GM21367 (cell line): ENCODE measurements at regions not wholly inside any gene's neighbourhood (a gene's known extent, or its start where the extent isn't known, plus 50 kb on each side); places are given as distances from the start of the nearest gene placed in this dataset.

ENCODE experiments used
- ATAC-seq: cut with Tn5 transposase; IDR thresholded peaks from one replicate; pipeline ENCODE4 v1.9.1; 2021; ENCODE audit not compliant: unreplicated experiment

DNA sequence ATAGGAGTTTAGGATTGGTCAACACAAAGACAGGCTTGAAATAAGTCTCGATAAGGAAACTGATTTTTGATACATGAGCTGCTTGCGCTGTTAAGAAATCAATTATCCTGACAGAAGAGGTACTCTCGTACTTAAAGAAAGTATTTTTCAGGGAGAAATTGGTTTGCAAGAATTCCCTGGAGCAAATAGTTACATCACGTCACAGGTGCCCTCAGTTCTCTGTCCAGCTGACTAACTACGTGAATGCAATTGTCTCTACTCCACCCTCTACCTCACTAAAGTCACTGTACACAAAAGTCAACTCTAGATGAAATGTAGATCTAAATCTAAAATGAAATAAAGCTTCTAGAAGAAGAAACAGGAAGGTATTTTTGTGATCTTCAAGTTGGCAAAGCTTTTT, 130.6 kb upstream of the KCNJ16 start:
- ATAC-seq, result no peak

DNA sequence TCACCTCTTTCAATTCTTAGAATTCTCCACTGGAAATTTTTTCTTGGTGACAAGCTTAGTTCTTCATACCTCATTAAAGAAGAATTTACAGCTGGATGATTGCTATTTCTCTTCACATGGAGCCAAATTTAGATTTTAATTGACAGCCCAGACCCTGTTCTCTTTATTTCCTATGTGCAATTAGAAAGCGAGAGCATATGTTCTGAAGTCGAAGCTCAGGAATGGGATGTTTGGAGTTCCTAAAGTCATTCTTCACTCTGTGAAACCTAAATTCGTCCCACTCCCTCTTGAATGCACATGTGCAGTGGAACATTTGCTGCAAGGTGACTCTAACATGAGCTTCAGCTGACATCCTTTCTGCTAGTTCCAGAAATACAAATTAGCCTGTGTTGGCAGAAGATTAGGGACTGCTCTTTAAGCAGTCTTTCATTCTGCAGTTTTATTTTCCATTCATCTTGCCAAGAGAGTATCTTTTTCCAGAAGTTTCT, 129.3 kb upstream of the KCNJ16 start:
- ATAC-seq, result no peak

DNA sequence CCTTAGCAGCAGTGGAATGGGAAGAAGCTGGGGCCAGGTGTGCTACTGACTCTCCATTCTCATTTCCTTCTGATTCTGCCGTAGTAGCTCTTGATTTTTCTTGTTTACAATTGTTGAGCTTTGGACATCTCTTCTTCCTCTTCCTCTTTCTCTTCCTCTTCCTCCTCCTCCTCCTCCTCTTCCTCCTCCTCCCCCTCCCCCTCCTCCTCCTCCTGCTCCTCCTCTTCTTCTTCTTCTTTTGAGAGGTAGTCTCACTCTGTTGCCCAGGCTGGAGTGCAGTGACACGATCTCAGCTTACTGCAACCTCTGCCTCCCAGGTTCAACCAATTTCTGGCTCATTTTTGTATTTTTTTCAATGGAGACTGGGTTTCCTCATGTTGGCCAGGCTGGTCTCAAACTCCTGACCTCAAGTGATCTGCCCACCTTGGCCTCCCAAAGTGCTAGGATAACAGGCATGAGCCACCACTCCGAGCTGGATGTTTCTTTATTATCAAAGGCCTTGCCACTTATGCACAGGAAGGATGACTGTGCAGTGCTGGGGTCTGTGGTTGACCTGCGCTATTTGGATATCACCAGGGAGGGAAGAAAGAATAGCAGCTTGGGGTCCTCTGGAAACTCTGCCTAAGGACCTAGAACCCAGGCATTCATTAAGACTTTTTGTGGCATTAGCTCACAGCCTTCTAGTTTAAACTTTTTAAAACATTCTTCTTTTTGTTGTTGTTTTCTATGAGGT, 127.8 kb upstream of the KCNJ16 start:
- no peak for ATAC-seq

DNA sequence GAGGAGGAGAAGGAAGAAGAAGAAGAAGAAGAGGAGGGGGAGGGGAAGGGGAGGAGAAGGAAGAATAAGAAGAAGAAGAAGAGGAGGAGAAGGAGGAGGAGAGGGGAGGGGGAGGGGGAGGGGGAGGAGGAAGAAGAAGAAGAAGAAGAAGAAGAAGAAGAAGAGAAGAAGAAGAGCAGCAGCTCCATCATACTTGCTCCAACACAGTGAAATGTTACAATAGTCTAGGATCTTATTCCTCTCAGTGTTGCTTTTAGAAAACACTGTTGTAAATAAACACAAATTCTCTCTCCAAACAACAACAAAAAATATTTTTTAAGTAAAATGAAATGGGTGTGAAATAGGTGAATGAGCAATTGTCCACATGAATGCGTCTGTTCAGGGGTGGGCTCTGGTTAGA, 126.6 kb upstream of the KCNJ16 start:
- ATAC-seq, result no peak

DNA sequence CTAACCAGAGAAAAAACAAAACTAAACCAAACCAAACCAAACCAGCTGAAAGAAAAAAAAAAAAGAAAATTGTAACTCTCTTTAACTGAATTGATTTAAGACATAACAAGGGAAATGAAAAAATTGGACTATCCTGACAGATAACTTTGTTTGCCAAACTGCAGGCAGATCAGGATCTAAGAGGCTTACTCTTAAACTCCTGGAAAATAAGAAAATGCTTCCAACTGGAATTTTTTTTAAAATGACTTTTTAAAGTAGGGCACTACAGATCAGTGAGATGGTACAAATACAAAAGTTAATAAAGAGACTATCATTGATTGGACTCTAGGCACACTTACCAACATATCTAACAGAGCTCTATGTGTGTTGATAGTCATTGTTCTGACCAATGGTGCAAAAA, 125.5 kb upstream of the KCNJ16 start:
- no peak for ATAC-seq

DNA sequence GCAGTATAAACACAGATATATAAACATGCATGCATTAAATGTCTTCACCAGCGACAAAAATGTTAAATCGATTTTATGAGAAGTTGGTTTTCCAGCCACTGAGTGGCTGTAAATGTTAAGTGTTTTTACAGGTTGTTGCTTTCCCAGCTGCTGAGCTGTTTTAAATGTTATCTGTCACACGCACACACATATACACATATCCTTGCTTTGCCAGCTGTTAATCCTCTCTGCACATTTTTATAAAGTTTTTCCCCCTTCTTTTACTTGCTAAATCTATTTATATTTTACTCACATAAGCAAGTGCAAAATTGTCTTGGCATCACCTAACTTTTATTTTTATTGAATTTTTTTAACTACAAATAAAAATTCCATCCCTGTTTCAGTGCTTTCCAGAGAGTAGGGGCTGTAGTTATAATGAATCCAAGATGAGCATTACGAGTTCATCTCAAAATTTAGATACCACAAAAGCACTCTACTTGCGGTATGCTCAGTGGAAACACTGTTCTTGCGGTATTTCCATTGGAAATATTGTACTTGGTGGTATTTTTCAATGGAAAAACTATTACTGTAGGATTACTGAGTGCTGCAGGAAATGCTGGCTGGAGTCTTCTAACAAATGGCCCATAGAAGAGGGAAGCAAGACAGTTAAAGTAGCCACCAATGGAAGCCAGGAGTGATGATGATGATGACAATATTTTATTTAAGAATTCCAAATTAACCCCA, 124.9 kb upstream of the KCNJ16 start:
- ATAC-seq, result no peak

DNA sequence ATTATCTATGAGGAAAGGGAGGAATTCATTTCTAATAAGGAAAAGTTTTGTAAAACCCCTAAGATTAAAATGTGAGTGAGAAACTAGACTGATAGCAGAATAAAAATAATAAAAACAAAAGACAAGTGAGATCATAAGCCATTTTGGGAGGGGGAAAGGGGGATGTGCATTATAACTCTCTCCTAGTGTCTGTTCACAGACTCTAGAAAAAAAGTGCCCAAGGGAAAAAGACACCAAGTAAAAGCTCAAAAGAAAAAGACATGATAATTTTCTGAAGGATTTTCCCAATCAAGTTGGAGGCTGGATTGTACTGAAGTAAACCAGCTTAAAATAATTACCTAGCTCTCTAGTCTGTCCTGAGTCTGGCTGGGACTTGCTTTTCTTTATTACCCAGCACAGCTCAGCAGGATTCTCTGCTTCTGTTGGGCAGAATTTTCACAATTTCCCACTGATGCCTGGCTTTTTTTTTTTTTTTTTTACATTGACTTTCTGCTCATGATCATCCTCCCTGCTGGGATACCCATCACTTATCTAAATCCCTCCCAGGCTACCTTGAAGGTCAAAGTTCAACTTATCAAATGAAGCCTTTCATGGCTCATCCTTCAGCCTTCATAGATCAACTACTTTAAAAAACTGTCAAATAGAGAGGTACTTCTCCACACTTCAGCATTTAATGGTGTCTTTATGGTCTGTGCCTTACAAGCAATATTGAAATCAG, 124.2 kb upstream of the KCNJ16 start:
- ATAC-seq, result no peak

DNA sequence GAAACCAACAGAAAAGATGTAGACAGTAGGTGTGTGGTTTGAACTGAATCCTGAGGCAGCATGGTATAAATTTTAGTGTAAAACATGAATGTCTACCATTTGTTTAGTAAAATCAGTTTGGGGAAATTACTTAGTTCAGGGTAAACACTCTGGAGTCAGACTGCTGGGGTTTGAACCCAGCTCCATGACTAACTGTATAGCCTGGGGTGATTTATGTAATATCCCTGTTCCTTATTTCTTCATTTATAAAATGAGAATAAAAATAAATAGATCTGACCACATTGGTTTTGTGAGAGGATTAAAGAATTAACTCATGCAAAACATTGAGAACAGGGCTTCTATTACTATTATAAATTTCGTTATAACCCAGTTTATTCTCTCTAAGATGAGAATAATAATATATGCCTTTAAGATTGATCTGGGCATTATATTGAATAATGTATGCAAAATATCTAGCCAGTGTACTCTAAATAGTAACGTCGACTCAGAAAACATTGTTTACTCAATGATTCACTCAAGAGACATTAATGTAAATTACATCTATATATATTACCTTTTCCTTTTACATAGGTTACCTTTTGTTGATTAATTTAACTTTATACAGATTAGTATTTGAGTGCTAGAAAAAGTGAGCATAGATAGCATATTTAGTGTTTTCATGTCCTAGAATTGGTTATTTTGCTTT, 120.6 kb upstream of the KCNJ16 start:
- no peak for ATAC-seq

DNA sequence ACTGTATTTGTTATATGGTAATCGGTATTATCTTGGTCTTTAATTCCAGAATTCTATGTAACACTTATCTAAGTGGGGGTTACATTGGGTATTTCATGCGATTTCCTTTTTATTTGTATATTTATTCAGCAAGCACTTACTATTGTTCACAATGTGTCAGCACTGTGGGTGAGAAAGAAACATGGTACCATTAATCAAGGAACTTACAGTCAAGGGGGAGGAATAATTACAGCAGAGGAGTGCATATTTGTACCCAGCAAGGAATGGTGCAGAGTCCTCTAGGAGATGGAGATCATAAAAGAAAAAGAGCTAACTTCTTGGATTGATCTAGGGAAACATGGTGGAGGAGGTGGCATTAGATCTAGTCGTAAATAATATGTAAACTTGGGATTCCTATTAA, 117.0 kb upstream of the KCNJ16 start:
- ATAC-seq, result no peak

DNA sequence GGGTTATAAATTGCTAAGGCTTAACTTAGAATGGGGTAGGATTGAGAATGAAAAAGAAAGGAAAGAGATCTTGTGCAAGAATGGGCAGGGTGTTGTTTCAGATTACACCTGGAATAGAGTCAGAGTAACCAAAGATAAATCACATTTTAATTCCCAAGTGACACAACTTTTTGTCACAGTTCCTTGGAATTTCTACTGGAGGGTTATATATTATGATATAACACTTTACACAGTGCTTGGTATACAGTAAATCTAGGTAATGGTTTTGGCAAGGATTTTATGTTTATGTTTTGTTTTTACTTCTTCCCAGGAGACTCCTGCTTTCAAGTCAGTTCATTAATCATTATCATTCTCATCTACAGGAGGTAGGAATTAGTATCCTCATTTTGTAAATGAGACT, 115.7 kb upstream of the KCNJ16 start:
- ATAC-seq, result no peak

DNA sequence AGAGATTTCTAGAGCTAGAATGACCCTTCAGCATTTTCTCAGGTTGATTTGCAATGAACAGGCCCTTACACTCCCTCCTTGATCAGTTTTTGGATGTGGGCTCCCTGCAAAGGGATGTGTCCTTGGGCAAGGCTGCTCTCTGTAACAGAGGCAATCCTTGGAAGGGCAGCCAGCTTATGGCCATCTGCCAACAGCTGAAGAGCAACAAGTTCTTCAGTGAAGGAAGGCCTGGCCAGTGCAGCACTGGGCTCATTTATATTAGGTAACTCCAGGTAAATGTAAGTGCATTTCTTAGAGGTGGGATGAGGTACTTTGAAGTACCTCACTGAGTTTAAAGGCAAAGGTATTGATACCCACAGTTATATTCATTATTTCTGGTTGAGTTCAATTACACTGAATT, 114.3 kb upstream of the KCNJ16 start:
- ATAC-seq, result no peak

DNA sequence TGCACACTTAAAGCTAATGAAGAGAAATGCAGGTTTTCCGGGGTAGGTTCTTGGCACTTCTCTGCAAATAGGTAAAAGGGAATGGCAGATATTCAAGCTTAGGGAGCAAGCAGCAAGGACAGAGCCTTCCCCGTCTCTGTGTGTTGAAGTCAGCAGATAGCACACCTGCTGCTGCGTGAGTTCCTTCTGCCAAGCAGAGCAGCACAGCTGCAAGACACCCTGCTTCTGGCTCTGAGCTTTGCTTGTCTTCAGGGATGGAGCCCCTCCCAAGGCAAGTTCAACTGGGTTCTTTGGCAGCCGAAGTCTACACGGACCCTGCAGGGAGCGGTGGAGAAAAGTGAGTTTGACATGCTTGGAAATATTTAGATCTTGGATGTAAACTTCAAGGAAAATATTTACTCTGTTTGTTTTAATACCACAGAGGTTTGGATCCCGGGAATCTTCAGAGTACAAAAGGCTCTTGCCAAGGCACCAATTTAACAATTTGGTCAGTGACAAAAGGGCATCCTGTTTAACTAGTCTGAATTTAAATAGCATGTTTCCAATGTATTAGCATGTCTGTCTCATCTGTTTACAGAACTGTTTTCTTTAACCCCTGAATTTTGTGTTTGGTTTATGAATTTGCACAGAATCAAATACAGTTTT, 113.4 kb upstream of the KCNJ16 start:
- ATAC-seq, result no peak

DNA sequence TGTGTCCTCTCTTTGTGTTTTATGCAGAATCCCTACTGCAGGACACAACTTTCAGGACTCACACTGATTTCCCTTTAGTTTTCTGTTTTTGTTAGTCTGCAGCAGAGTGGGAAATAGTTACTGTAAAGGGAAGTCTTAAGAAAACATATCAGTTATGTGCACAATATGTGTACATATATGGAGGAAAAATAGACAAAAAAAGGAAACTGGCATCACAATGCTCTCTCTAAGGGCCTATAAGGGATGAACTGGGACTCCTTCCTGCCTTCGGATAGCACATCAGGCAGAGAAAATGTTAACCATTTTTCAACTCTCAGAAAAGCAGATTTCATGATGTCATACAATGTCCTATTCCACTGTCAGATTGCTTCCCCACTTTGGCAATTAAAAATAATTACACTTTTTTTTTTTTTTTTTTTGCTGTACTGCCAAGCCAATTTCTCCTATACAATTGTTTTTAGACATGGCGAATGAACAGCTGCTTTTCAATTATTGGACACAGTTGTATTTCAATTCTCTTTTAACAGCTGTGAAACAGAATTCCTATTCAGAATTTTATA, 112.5 kb upstream of the KCNJ16 start:
- ATAC-seq, result no peak

DNA sequence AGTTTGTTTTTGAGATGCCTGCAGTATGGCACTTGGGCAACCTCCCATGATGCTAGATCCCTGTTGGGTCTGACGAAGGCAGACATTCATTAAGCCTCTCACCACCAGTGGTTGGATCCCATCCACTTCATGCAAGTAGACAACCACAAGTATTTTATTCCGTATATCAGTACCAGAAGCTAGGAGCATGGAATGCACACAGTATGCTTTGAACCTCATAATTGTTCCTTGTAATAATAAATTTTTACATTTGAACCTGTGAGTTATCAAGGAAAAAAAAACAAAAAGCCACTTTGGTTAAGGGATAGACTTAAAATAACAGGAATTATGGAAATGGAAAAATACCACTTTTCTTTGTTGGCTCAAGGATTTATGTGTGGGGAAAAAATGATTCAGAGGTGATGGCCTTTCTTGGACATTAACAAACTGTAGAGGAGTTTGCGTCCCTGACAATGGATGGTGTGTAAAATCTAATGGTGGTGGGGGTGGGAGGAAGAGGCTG, 107.1 kb upstream of the KCNJ16 start:
- ATAC-seq, result no peak

DNA sequence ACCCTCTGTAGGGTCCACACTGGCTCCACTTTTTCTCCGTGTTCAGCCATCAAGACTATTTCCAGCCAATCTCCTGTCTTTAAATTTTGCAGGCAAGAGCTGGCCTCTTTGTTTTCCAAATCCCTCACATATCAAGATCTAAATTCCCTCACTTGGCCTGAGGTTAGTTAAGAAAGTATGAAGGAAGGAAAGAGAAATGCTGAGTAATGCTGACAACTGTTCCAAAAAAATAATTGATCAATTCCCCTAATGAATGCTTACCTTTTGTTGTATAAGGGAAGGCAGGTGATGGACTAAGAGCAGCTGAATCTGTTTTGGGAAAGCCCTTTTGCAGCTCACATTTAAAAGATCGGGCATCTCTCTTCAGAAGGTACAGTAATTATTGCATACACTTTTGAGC, 105.1 kb upstream of the KCNJ16 start:
- ATAC-seq, result no peak

DNA sequence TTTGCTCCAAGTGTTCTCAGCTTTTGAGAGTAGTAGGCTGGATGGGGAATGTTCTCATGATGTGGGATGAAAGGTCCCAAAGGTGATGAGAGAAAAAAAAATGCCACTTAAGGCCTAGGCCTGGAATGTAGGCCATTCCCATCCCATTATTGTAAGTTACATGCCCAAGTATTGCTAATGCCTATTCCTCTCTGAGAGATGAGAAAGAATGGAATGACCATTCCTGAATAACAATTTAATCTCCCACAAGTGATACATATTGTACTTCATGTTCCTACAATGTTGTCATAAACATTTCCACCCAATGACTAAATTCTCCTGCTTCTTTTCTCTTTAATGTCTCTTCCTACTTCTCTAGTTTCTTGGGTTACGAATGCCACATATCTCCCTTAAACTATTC, 102.8 kb upstream of the KCNJ16 start:
- ATAC-seq, result no peak

DNA sequence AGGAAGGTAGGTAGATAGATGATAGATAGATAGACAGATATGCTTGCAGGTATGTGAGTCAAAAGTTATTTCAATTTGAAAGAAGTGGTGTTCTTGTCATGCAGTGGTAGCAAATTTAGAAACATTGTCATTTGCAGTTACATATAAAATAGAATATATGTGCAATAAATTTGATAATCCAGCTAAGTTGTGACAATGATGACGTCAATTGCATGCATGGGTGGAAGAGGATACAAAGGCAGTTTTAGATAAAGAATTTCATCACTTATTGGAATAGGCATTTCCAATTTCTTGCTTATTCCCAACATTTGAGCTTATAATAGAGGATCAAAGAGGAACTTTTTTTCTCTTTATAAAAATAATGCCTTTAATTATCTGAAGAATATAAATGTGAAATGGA, 99.2 kb upstream of the KCNJ16 start:
- ATAC-seq, result no peak

DNA sequence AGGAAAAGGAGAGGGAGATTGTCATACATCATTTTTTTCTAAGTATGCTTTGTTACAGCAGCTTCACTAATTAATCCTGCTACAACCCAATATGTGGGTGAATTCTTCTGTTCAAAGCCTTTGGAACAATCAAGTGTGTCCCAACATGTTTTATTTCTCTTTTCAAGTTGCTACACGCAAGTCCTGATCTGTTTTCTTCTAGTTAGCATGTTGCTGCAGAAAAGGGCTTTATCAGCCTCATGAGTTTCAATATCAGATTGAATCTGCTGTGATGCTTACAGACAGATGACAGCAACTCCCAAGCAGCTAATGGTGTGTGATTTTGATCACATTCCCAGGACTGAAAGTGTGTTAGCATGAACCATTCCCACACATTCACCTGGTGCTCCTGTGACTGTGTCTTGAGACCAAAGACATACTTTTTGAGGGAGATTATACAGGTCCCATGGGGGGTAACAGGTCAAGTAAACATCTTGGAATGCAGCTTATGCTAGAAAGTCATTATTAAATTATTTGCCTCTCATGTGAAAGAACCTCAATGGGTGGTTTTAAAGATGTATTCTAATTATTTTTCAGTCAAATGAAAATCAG, 96.9 kb upstream of the KCNJ16 start:
- ATAC-seq, result no peak

DNA sequence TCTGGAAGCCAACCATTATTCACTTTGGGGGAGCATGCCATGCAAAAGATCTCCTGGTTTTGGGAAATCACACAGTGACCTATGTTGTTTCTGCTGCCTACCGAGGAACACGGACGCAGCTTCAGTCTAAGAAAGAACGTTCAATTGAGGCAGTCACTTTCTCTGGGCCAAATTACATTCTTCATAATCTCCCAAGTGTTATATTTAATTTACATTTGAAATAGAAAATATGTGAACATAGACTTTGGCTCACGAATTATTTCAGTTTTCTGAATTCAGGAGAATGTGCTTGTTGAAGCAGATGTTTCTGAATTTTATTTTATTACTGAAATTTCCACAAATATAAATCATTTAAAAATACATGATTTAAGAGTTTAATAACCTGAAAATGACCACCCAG, 93.6 kb upstream of the KCNJ16 start:
- ATAC-seq, result no peak

DNA sequence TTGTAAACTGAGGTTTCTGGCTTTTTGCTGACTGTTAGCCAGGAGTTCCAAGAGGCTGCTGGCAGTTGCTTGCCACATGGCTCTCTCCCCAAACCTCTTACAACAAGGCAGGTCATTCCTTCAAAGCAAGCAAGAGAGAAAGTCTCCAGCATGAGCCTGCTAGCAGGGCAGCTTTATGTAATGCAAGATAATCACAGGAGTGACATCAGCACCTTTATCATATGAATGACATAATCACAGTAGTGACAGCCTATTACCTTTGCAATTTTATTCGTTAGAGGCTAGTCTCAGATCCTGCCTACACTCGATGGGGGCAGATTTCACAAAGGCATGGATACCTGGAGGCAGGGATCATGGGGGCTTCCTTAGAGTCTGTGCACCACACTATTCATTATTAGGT, 79.5 kb upstream of the KCNJ16 start:
- no peak for ATAC-seq
